H1 (cell line): ENCODE measurements at regions not wholly inside any gene's neighbourhood (a gene's known extent, or its start where the extent isn't known, plus 50 kb on each side); places are given as distances from the start of the nearest gene placed in this dataset.

Source experiments
- BACH1 ChIP-seq: IDR thresholded peaks from 2 replicates; pipeline ENCODE4 v1.6.1; 2012; ENCODE audit warnings: low read length, improper control_type of control experiment
- CBX5 ChIP-seq: fragments of 300-800, 300-1000 bp; sonication (generic); IDR thresholded peaks from 2 replicates; pipeline ENCODE4 v1.7.1; 2016; ENCODE audit warnings: antibody characterized with exemption, low read length, low read depth
- CHD2 ChIP-seq: IDR thresholded peaks from 2 replicates; pipeline ENCODE4 v1.6.1; 2012; ENCODE audit warnings: low read length, improper control_type of control experiment
- FOSL1 ChIP-seq: IDR thresholded peaks from 2 replicates; pipeline ENCODE4 v1.6.1; 2011; ENCODE audit warnings: mild to moderate bottlenecking, low read depth, low read length, moderate library complexity; ENCODE audit not compliant: insufficient read depth
- GTF2F1 ChIP-seq: IDR thresholded peaks from 2 replicates; pipeline ENCODE4 v1.6.1; 2012; ENCODE audit warnings: low read depth, low read length, improper control_type of control experiment, borderline replicate concordance
- PHF8 ChIP-seq: fragments of 200-600 bp; sonication (generic); conservative IDR thresholded peaks from 2 replicates; pipeline ENCODE4 v1.7.1; 2012; ENCODE audit warnings: low read depth, mild to moderate bottlenecking, inconsistent platforms, low read length, moderate library complexity
- POU5F1 ChIP-seq: IDR thresholded peaks from 2 replicates; pipeline ENCODE4 v1.6.1; 2011; ENCODE audit warnings: low read depth, mild to moderate bottlenecking, low read length, moderate library complexity
- RAD21 ChIP-seq, 2 experiments: IDR thresholded peaks in 1 of 2; conservative IDR thresholded peaks in 1 of 2; 2 replicates each; pipeline ENCODE4 v1.6.1; 2011; ENCODE audit warnings: low read depth in 2 of 2, low read length in 2 of 2, improper control_type of control experiment in 1 of 2, inconsistent platforms in 1 of 2, mild to moderate bottlenecking in 1 of 2, moderate library complexity in 1 of 2
- SP1 ChIP-seq: IDR thresholded peaks from 2 replicates; pipeline ENCODE4 v1.6.1; 2011; ENCODE audit warnings: low read depth, low read length
- YY1 ChIP-seq: IDR thresholded peaks from 2 replicates; pipeline ENCODE4 v1.6.1; 2011; ENCODE audit warnings: low read depth, mild to moderate bottlenecking, low read length

DNA sequence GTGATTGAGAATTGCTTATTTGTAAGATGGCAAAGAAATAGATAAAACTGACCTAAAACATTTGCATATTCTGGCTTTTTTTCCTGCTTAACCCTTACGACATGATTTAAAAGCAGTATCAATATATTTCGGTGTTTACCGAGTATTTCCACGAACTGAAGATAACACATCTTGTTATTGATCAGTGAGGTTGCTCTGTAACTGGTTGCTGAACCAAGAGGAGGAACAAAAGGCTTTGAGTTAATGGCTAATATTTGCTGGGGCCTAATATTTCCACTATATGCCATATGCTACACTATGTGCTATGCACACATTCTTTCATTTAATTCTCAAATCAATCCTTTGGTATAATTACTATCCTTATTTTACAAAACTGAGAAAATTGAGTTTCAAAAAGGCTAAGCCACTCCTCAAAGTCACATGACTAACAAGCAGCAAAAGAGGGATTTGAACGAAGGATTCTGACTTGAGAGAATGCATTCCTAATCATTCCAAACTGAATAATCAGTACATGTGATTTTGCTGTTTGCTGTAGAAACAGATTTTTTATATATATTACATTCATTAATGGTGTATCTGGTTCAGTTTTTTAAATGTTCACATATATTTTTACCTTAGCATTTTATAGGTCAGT is 346.0 kb downstream of the USP25 start (continued):
- TF ChIP-seq CBX5 = no peak
- no peak for TF ChIP-seq FOSL1
- TF ChIP-seq POU5F1 = no peak
- no peak for TF ChIP-seq SP1
- no peak for TF ChIP-seq PHF8
- TF ChIP-seq BACH1 = no peak
- no peak for TF ChIP-seq GTF2F1
- TF ChIP-seq RAD21 (IDR thresholded peaks at IDR 0.05 in 1 of 2, conservative IDR thresholded peaks at IDR 0.05 in 1 of 2; ENCODE audit: low read depth in 2 of 2, low read length in 2 of 2) = no peak
- TF ChIP-seq YY1 = no peak
- no peak for TF ChIP-seq CHD2
